H1 (cell line): ENCODE measurements at regions not wholly inside any gene's neighbourhood (a gene's known extent, or its start where the extent isn't known, plus 50 kb on each side); places are given as distances from the start of the nearest gene placed in this dataset.

Experiments used
- EZH2 ChIP-seq: fragments of 200-600 bp; sonication (generic); IDR thresholded peaks from 2 replicates; pipeline ENCODE4 v1.7.1; 2012; ENCODE audit warnings: low read depth, mild to moderate bottlenecking, moderate library complexity, low read length, inconsistent platforms; ENCODE audit not compliant: severe bottlenecking
- TF ChIP-seq, protein P1 (sequence below): fragments of 300-600 bp; sonication (generic); IDR thresholded peaks from 2 replicates; pipeline ENCODE4 v1.7.1; 2012; ENCODE audit warnings: low read length, moderate library complexity, mild to moderate bottlenecking, inconsistent platforms; ENCODE audit not compliant: insufficient replicate concordance

DNA sequence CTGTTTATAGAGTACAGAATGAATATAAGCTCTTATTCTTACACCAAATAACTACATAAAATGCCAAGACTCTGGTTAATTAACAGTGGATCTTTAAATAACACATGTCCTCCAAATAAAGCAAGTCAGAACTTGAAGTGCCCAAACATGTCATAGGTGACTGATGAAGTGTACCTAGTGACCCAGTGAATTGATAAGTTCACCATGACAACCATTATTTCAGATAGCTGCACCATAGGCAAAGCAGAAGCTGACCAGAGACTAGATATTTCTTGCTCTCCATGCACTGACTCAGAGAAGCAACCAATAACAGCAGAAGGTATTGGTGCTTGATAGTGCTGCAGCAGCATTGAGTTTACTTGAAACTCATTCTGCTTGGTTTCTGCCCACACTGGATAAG lies 192.1 kb downstream of the DUSP10 start (continued):
- TF ChIP-seq, protein P1, sequence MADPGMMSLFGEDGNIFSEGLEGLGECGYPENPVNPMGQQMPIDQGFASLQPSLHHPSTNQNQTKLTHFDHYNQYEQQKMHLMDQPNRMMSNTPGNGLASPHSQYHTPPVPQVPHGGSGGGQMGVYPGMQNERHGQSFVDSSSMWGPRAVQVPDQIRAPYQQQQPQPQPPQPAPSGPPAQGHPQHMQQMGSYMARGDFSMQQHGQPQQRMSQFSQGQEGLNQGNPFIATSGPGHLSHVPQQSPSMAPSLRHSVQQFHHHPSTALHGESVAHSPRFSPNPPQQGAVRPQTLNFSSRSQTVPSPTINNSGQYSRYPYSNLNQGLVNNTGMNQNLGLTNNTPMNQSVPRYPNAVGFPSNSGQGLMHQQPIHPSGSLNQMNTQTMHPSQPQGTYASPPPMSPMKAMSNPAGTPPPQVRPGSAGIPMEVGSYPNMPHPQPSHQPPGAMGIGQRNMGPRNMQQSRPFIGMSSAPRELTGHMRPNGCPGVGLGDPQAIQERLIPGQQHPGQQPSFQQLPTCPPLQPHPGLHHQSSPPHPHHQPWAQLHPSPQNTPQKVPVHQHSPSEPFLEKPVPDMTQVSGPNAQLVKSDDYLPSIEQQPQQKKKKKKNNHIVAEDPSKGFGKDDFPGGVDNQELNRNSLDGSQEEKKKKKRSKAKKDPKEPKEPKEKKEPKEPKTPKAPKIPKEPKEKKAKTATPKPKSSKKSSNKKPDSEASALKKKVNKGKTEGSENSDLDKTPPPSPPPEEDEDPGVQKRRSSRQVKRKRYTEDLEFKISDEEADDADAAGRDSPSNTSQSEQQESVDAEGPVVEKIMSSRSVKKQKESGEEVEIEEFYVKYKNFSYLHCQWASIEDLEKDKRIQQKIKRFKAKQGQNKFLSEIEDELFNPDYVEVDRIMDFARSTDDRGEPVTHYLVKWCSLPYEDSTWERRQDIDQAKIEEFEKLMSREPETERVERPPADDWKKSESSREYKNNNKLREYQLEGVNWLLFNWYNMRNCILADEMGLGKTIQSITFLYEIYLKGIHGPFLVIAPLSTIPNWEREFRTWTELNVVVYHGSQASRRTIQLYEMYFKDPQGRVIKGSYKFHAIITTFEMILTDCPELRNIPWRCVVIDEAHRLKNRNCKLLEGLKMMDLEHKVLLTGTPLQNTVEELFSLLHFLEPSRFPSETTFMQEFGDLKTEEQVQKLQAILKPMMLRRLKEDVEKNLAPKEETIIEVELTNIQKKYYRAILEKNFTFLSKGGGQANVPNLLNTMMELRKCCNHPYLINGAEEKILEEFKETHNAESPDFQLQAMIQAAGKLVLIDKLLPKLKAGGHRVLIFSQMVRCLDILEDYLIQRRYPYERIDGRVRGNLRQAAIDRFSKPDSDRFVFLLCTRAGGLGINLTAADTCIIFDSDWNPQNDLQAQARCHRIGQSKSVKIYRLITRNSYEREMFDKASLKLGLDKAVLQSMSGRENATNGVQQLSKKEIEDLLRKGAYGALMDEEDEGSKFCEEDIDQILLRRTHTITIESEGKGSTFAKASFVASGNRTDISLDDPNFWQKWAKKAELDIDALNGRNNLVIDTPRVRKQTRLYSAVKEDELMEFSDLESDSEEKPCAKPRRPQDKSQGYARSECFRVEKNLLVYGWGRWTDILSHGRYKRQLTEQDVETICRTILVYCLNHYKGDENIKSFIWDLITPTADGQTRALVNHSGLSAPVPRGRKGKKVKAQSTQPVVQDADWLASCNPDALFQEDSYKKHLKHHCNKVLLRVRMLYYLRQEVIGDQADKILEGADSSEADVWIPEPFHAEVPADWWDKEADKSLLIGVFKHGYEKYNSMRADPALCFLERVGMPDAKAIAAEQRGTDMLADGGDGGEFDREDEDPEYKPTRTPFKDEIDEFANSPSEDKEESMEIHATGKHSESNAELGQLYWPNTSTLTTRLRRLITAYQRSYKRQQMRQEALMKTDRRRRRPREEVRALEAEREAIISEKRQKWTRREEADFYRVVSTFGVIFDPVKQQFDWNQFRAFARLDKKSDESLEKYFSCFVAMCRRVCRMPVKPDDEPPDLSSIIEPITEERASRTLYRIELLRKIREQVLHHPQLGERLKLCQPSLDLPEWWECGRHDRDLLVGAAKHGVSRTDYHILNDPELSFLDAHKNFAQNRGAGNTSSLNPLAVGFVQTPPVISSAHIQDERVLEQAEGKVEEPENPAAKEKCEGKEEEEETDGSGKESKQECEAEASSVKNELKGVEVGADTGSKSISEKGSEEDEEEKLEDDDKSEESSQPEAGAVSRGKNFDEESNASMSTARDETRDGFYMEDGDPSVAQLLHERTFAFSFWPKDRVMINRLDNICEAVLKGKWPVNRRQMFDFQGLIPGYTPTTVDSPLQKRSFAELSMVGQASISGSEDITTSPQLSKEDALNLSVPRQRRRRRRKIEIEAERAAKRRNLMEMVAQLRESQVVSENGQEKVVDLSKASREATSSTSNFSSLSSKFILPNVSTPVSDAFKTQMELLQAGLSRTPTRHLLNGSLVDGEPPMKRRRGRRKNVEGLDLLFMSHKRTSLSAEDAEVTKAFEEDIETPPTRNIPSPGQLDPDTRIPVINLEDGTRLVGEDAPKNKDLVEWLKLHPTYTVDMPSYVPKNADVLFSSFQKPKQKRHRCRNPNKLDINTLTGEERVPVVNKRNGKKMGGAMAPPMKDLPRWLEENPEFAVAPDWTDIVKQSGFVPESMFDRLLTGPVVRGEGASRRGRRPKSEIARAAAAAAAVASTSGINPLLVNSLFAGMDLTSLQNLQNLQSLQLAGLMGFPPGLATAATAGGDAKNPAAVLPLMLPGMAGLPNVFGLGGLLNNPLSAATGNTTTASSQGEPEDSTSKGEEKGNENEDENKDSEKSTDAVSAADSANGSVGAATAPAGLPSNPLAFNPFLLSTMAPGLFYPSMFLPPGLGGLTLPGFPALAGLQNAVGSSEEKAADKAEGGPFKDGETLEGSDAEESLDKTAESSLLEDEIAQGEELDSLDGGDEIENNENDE, result no peak
- no peak for TF ChIP-seq EZH2
